ENCODE measurements at regions not wholly inside any gene's neighbourhood (a gene's known extent, or its start where the extent isn't known, plus 50 kb on each side); places are given as distances from the start of the nearest gene placed in this dataset.

- Mint-ChIP-seq H3K27me3 (ENCODE audit: low read depth) (no peaks in the 10 kb centered on the region), H3K4me1 (no peaks in the 10 kb centered on the region), H3K9me3 (no peaks in the 10 kb centered on the region), H3K36me3 (no peaks in the 10 kb centered on the region), H3K4me3 (no peak overlapping the region), H3K27ac (no peak overlapping the region)
- CTCF ChIA-PET = no interaction called here
- POLR2A ChIA-PET = no interaction called here
- no peak for DNase-seq (ENCODE audit: low spot score)
- TF ChIP-seq MXD4 (CRISPR knock-in tag; IDR thresholded peaks at IDR 0.05; ENCODE audit: borderline replicate concordance) (no peak), OVOL2 (CRISPR knock-in tag; IDR thresholded peaks at IDR 0.05; ENCODE audit: borderline replicate concordance) (no peak), FOXP4 (CRISPR knock-in tag; IDR thresholded peaks at IDR 0.05) (no peak), ZNF512 (CRISPR knock-in tag; IDR thresholded peaks at IDR 0.05; ENCODE audit: borderline replicate concordance) (no peak), NR2C2 (CRISPR knock-in tag; IDR thresholded peaks at IDR 0.05) (no peak), TEAD1 (CRISPR knock-in tag; IDR thresholded peaks at IDR 0.05) (no peak), ZNF281 (CRISPR knock-in tag; IDR thresholded peaks at IDR 0.05) (no peak), GABPB1 (CRISPR knock-in tag; IDR thresholded peaks at IDR 0.05) (no peak), PREB (CRISPR knock-in tag; IDR thresholded peaks at IDR 0.05; ENCODE audit: borderline replicate concordance) (no peak), ZNF138 (CRISPR knock-in tag; conservative IDR thresholded peaks at IDR 0.05) (no peak)
- ATAC-seq = no peak
Measured at GRCh38 chr13:85729296-85729695, 69.9 kb downstream of the SLITRK6 start.

- H3K4me3 Mint-ChIP-seq = no peak overlapping the region
- CTCF ChIA-PET = no interaction called here
- no peaks in the 10 kb centered on the region for H3K9me3 Mint-ChIP-seq
- no peak overlapping the region for H3K27ac Mint-ChIP-seq
- H3K36me3 Mint-ChIP-seq = no peaks in the 10 kb centered on the region
- POLR2A ChIA-PET = no interaction called here
- H3K4me1 Mint-ChIP-seq = no peaks in the 10 kb centered on the region
- no peaks in the 10 kb centered on the region for H3K27me3 Mint-ChIP-seq (ENCODE audit: low read depth)
- ATAC-seq (no peak), DNase-seq (ENCODE audit: low spot score) (no peak)
- TF ChIP-seq ZNF263 (CRISPR knock-in tag; IDR thresholded peaks at IDR 0.05; ENCODE audit: low read depth) = no peak
- no peak for TF ChIP-seq NR3C1 (CRISPR knock-in tag; conservative IDR thresholded peaks at IDR 0.05; ENCODE audit: low read depth)
- no peak for TF ChIP-seq KAT7 (CRISPR knock-in tag; IDR thresholded peaks at IDR 0.05; ENCODE audit: borderline replicate concordance)
- no peak for TF ChIP-seq GRHL2 (CRISPR knock-in tag; IDR thresholded peaks at IDR 0.05; ENCODE audit: insufficient replicate concordance, severe bottlenecking)
- no peak for TF ChIP-seq PREB (CRISPR knock-in tag; IDR thresholded peaks at IDR 0.05; ENCODE audit: borderline replicate concordance)
- TF ChIP-seq USF1 (CRISPR knock-in tag; IDR thresholded peaks at IDR 0.05) = no peak
- TF ChIP-seq E2F4 (CRISPR knock-in tag; IDR thresholded peaks at IDR 0.05; ENCODE audit: borderline replicate concordance, low read depth) = no peak
- TF ChIP-seq JAZF1 (CRISPR knock-in tag; IDR thresholded peaks at IDR 0.05) = no peak
- no peak for TF ChIP-seq SOX15 (CRISPR knock-in tag; IDR thresholded peaks at IDR 0.05)
- no peak for TF ChIP-seq ZMAT4 (CRISPR knock-in tag; IDR thresholded peaks at IDR 0.05)
- TF ChIP-seq GTF2I (CRISPR knock-in tag; conservative IDR thresholded peaks at IDR 0.05) = no peak
- no peak for TF ChIP-seq ESRRA (CRISPR knock-in tag; IDR thresholded peaks at IDR 0.05; ENCODE audit: borderline replicate concordance)
- TF ChIP-seq NR2C2 (CRISPR knock-in tag; IDR thresholded peaks at IDR 0.05) = no peak
- TF ChIP-seq ATF6 (CRISPR knock-in tag; IDR thresholded peaks at IDR 0.05) = no peak
- TF ChIP-seq ZNF138 (CRISPR knock-in tag; conservative IDR thresholded peaks at IDR 0.05) = no peak
Measured at GRCh38 chr13:85728811-85729210, 70.4 kb downstream of the SLITRK6 start.
